ENCODE measurements at regions not wholly inside any gene's neighbourhood (a gene's known extent, or its start where the extent isn't known, plus 50 kb on each side); places are given as distances from the start of the nearest gene placed in this dataset.
"Not testable (repeated sequence)": the region's sequence is repeated elsewhere in the genome, so short reads cannot be mapped to it uniquely, and the experiment has no call there.

DNA sequence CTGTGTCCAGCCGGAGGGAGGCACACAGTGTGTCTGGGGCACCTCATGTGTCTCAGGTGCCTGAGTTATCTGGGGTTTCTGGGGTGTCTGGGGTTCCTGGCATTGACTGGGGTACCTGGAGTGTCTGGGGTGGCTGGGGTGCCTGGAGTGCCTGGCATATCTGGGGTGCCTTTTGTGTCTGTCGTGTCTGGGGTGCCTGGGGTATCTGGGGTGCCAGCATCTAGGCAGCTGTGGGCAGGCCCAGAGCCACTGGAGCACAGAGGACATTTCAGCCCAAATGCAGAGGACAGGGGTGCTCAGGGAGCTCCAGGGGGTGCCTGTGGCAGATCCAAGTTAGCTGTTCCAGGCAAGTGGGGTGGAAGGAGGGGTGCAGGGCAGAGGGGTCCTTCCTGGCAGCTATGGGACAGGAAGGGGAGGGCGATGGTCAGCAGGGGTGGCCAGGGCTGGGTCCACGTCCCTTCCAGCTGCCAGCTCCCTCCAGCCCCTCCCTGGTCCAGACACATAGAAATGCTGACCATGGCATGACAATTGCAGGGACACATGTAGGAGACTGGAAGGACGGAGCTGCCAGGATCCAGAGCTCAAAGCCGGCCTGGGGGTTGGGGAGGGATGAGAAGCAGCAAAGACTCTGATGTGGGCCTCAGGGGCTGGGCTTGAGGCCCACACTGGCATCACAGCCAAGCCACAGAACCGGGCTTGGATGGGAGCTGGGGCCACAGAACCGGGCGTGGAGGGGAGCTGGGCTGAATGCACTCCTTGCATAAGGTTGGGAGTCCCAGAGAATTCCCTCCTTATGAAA lies 133.0 kb downstream of the BRD1 start:
- DNase-seq, result no peak

DNA sequence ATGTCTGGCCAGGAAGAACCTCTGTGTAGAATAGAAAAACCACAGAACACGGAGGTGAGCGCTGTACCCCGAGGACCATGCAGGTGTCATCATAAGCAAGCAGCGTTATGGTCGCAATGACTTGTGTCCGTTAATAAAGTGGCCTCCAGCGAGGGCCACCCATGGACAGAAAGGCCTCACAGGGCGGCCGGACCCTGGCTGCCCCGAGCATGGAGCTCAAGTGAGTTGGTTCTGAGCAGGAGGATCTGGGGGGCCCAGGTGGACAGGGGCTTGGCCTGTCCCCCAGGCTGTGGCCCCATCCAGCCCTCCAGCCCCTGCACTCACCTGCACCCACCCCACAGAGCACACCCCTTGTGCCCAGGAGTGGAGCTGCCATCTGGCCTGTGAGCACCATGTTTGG lies 133.8 kb downstream of the BRD1 start:
- DNase-seq, result no peak

DNA sequence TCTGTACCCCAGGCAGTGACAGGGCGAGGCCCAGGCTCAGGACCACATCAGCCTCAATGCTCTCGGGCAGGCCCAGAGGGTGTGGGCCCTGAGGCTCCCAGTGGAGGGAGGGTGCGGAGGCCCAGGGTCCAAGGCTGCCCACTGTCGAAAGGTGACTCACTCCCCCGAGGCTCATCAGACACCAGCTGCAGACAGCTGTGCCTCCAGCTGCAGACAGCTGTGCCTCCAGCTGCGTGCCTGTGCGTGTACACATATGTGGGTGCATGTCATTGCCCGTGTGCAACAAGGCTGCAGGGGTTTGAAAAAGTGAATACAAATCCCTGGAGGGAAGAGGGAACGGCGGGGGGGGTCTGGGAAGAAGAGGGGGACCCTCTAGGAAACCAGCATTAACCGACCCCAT lies 134.3 kb downstream of the BRD1 start:
- no peak for DNase-seq

DNA sequence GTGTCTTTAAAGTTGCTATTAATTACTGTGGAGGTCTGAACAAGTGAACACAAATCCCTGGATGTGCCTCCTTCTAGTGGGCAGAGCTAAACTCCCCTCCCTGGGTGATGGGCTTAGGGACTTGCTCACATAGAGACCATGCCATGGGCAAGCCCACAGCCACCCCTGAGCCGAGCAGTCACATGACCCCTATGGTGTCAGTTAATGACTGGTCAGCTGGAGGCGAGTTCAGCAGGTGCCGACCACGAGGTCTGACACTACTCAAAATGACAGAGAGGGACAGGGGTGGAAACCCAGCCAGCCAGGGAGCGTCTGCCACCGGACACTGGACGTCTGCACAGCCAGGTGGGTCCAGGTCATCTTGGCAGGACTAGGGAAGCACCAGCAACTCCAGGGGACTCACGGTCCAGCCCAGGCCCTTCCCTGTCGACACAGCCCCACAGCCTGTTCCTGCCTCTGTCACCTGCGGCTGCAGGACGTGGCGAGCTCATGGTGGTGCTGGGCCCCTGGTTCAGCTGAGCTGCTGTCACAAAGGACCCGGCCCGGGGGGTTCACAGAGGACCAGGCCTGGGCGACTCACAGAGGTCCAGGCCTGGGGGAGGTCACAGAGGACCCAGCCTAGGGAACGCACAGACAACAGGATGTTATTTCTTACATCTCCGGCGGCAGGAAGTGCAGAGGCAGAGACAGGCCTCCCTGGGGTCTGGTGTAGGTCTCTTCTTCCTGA lies 135.0 kb downstream of the BRD1 start:
- no peak for DNase-seq

DNA sequence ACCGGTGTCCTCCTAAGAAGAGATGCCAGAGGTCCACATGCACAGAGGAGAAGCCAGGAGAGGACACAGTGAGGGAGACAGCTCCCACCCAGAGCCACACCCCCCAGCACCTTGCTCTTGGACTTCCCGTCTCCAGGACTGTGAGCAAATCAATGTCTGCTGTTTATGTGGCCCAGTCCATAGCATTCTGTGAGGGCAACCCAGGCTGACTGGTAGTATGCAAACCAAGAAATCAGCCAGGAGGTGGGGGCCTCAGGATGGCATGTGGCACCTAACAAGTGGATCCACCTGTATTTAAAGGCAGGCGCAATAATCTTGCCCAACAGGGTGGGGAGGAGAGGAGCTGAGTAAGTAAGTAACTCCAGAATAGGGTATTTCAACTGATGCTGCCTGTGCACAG lies 136.4 kb downstream of the BRD1 start:
- no peak for DNase-seq

DNA sequence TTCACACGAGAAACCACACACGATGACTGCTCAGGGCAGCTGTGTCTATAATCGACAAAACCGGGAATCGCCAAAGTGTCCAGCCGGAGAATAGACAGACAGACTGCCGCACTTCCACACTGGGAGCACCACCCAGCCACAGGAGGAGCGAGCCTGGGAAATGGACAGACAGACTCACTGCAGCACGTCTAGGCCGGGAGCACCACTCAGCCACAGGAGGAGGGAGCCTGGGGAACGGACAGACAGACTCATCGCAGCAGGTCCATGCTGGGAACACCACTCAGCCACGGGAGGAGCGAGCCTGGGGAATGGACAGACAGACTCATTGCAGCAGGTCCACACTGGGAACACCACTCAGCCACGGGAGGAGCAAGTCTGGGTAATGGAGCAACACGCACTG lies 137.2 kb downstream of the BRD1 start:
- no peak for DNase-seq

DNA sequence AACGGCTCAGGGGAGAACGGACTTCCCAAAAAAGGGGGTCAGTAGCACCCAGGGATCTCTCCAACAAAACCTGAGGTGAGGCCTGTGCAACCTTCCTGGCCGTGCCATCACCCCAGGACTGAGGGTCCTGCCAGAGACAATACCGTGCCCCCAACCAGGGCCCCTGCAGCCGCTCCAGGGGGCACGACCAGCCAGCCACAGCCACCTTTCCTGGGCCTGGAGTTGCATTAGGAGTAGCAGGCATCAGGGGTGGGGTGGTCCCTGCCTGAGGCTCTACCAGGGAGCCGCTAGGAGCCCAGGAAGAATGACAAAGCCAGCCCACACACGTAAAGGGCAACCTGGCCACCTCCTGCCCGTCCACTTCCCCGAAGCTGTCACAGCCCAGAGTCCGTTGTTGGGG lies 137.8 kb downstream of the BRD1 start:
- no peak for DNase-seq

DNA sequence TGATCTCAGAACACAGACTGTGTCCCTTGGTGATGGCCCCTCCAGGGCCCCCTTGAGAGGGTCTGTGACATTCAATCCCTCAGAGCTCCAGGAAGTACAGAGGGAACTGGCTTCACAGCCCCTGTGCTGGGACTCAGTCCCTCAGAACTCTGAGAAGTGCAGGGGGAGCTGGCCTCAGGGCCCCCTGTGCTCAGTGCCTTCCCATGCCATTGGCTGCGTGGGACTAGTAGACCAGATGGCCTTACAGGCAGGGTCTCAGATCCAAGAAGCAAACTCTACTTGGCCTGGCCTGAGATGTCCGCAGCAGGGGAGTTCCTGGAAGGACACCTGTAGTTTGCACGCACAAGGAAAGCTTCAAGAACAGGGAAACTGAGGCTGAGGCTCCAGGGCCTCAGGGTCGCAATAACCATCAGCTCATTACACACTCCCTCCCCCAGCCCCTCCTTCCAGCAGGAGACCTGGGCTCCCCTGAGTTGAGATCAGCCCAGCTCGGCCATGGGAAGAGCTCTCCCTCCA lies 138.4 kb downstream of the BRD1 start:
- DNase-seq, result no peak

DNA sequence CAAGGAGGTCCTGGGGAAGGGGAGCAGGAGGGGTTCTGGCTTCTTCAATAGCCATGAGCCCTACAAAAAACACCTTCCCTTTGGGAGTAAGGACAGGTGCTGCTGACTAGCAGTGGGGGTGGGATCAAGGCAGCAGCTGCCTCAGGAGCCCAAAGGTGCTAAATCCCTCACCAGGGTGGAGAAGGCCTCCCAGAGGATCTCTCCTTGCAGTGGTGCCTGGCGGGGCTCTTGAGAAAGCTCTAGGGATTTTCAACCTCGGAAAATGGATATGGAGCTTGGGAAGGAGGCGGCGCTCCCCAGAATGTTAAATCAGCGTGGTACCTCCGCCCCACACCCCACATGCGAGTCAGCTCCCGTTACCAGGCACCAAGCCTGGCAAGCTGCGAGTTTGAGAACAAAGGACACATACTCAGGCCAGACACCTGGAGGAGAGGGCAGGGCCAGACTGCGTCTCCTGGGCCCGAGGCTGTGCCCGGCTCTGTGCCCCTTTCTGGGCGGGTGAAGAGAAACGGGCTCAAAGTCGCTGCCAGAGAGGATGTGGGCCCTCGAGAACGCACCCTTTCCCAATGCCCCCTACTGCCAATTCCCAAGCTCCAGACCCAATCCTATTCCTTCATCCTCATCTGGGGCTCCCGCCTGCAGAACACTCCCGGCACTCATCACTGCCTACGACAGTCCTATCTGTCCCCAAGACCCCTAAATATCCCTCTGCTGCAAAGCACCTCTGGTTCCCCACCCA lies 139.0 kb downstream of the BRD1 start:
- no peak for DNase-seq

DNA sequence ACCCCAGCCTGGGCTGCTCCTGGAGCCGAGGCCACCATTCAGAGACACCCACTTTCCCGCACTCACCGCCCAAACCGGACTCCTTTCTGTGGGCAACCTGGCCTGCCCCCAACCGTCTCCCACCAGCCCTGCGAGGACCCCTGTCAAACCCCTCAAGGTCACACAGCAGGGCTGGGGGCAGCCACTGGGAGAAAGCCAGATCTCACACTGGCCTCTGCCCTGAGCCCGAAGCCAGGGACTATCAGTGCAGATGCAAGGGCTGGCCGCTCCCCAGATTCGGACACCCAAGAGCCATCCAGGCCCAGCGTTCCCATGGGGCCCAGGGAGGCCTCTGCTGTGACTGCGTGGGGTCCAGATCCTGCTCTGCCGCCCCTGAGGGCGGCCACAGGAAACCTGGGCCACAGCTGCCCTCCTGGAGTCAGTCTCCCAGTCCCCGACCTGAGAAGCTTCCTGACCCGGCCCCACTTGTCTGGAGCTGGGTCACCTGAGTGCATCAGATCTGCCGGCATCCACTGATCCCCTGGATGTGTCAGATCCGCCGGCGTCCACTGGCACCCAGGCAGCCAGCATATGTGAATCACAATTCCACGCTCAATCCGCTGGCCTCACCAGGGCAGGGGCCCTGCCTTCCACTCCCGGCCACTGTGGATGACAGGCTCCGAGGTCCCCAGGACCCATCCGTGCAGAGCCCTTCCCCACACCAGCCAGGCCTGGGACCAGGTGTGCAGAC lies 139.7 kb downstream of the BRD1 start:
- no peak for DNase-seq

DNA sequence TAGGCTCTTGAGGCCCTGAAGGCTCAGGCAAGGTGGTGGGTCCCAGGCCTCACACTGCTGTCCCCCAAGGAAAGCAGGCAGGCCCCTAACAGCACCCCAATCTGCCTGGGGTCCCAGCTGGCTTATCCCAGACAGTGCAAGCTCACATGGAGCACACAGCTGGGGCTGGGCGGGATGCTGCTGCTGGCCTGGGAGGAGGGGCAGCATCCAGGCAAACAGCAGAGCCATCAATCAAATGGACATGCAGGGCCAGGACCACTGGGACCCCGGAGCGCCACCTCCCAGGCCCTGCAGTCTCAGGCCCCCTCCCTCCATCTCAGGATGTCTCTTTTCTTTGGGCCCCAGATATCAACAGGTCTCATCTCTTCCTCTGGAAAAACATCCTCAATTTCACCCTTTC lies 140.3 kb downstream of the BRD1 start:
- no peak for DNase-seq

DNA sequence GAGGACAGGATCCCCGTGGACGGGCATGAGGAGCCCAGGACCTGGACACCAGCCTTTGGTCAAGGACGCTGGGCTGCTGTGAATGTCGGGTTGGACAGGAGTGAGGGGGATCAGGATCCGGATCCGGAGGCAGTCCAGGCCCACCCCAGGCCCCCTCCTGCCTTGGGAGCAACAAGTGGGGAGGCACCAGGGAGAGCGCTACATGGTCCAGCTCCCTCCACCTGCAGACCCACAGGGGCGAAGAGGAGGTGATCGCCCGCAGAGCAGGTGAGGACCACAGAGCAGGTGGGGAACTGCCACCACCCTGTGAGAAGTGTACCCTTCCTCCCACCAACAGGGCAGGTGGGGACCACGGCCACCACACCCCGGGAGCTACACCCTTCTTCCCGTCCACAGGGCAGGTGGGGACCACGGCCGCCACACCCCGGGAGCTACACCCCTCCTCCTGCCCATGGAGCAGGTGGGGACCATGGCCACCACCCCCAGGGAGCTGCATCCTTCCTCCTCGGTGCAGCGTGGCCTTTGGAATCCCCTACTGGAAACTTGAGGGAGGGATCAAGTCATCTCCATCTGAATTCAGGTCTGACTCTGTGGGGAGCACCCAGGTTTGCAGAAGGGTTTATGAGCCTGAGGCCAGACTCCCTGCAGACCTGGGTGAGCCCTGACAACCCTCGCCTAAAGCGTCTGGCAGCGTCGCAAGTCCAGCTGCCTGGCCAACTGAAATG lies 141.0 kb downstream of the BRD1 start:
- no peak for DNase-seq

DNA sequence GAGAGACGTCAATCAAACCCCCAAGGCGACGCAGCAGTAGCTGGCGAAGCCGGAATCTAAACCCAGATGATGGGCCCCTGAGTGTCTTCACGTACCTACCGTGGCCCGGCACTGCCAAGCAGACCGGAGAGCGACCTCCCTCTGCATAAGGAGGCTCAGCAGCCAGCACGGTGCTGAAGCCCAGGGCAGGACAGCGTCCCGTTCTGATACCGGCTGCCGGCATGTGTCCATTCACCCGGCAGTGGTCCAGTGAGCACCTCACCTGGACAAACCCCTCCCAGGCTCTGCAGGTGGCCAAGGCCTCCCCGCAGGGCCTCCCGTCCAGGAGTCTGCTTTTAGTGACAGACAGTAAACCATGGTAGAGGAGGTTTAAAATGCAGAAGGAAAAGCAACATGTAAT lies 142.0 kb downstream of the BRD1 start:
- DNase-seq, result no peak

DNA sequence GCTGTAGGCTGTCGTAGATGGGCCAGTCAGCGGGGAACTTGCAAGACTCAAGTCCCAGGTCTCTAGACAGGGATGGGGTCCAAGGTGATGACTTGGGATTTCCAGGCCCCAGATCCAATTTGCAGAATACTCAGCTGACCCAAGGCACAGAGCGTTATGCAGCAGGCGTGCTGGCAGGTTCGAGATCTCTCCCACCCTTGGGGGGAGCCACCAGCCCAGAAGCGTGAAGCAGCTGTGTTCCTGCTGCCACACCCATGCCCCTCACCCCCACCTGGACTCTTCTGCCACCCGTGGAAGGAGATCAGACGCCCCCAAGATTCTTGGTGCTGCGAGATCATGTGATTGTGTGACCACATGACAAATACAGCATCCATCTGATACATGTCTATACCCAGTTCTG lies 142.6 kb downstream of the BRD1 start:
- no peak for DNase-seq

DNA sequence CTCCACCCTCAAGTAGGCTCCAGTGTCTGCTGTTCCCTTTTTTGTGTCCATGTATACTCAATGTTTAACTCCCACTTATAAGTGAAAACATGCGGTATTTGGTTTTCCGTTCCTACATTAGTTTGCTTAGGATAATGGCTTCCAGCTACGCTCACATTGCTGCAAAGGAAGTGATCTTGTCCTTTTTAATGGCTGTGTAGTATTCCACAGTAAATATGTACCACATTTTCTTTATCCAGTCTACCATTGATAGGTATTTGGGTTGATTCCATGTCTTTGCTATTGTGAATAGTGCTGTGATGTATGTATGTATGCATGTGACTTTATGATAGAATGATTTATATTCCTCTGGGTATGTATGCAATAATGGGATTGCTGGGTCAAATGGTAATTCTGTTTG lies 144.6 kb downstream of the BRD1 start:
- no peak for DNase-seq

DNA sequence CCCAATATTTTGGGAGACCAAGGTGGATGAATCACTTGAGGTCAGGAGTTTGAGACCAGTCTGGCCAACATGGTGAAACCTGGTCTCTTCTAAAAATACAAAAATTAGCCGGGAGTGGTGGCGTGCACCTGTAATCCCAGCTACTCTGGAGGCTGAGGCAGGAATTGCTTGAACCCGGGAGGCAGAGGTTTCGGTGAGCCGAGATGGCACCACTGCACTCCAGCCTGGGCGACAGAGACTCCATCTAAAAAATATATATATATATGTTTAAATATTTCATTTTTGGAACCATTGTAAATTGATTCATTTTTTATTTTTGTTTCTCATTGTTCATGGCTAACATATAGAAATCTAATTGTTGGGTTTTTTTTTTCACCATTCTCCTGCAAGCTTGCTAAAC lies 146.9 kb downstream of the BRD1 start:
- DNase-seq, result not testable (repeated sequence)

DNA sequence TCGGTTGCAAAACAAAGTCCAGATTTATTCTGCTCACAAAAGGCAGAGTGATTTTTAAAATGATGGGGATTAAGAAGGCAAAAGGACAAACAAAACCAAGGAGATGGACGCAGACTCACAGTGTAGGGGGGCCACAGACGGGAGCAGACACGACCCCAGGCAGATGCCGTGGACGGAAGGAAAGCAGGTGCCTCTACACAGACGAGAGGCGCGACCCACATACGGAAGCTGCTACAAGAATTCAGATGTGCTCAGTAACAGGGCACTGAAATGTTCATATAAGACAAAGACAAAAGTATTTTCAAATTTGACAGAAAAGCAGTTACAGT lies 148.9 kb downstream of the BRD1 start:
- DNase-seq, result no peak

DNA sequence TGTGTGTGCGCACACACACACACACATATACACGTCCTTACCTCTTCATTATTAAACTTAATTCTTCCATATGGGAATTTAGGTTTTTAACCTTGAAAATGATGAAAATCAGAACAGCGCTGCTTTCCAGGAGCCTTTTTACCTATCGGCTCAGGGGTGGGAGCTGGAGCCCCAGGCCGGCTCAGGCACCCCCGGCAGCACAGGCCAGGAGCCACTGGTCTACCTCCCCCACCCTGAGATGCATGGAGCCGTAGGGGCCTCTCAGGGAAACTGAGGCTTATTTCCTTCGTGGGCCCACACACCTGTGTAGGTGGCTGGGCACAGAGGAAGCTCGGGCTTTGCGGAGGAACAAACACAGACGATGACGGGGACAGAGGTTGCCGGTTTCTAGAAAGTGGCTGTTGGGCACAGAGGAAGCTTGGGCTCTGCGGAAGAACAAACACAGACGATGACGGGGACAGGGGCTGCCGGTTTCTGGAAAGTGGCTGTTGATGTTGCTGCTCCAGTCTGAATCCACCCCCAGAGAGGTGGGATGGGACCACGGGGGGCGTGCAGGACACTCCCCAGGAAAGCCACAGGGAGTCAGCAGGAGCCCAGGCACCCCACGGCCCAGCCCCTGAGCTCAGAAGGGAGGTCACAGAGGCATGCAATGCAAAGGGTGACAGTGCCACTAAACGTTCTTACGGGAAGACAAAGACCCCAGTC lies 149.4 kb downstream of the BRD1 start:
- no peak for DNase-seq

DNA sequence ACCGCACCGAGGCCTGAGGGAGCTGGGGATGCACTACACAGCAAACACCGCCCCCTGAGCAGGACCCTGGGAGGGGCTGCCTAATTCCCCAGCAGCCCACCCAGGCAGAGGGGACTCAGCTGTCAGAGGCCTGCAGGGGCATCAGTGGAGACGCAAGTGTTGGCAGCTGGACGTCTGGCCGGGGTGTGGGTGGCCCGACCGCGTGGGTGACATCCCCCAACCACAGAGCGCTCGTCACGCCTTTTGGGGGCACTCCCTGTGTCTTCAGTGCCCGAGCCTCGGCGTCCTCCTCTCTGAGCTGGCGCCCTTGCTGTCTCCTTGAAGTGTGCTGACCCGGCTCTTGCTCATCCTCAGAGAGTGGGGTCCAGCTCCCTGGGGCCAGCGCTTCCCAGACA lies 150.2 kb downstream of the BRD1 start:
- DNase-seq, result no peak

DNA sequence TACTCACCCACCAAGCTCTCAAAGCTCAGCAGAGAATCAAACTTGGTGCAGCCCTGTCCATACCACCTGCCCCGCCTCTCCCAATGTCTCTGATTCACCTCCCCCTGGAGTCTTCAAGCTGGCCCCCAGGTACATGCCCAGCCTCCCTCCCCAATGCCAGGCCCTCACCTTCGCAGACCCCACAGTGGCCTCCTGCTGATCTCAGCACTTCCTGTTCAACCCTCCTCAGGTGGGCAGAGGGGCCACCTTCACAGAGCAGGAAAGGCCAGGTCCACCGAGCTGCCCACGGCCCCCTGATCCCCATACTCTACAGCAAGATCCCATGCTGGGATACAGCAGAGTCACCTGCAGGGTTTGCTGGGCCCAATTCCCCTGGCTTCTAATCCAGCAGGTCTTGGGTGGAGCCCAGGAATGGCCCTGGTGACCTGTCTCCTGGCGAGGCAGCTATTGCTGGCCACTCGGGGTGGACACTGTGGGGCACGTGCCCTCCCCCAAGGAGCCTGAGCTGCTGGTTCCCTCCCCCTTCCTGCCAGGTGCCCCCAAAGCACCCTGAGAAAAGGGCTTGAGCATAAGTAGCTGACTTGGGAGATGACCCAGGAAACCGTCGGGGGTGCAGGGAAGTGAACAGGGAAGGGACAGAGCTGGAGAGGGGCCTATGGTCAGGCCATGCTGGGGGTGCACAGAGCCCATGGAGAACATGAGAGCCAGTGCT lies 150.7 kb downstream of the BRD1 start:
- no peak for DNase-seq

DNA sequence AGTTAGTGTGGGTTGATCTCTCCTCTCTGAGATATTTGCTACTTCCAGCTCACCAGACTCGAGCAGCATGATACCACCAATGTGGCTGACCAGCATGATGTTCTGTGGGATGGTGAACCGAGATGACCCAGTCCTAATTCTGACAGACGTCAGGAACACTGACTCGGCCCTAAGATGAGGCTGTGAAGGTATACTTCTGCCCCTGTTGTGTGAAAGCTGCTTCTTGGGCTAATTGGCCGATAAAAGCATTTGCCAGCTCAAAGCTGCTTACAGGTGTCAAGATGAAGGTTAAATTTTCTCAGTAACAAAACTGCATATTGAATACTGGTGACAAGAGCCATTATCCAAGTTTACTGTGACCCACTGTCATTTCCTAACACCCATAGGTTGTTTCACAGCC lies 151.4 kb downstream of the BRD1 start:
- no peak for DNase-seq

All from 8988T (cell line).